GM10266 (cell line): ENCODE measurements at regions not wholly inside any gene's neighbourhood (a gene's known extent, or its start where the extent isn't known, plus 50 kb on each side); places are given as distances from the start of the nearest gene placed in this dataset.
"Not testable (repeated sequence)": the region's sequence is repeated elsewhere in the genome, so short reads cannot be mapped to it uniquely, and the experiment has no call there.

Experiments used
- DNase-seq: peaks from one replicate; pipeline ENCODE4 v3.0.0; 2012; ENCODE audit errors: extremely low spot score
- TF ChIP-seq, protein P1 (sequence below): IDR thresholded peaks from 2 replicates; pipeline ENCODE4 v1.5.1; 2012; ENCODE audit warnings: mild to moderate bottlenecking, low read depth; ENCODE audit not compliant: control insufficient read depth, insufficient read depth; ENCODE audit errors: missing control alignments

- TF ChIP-seq, protein P1, sequence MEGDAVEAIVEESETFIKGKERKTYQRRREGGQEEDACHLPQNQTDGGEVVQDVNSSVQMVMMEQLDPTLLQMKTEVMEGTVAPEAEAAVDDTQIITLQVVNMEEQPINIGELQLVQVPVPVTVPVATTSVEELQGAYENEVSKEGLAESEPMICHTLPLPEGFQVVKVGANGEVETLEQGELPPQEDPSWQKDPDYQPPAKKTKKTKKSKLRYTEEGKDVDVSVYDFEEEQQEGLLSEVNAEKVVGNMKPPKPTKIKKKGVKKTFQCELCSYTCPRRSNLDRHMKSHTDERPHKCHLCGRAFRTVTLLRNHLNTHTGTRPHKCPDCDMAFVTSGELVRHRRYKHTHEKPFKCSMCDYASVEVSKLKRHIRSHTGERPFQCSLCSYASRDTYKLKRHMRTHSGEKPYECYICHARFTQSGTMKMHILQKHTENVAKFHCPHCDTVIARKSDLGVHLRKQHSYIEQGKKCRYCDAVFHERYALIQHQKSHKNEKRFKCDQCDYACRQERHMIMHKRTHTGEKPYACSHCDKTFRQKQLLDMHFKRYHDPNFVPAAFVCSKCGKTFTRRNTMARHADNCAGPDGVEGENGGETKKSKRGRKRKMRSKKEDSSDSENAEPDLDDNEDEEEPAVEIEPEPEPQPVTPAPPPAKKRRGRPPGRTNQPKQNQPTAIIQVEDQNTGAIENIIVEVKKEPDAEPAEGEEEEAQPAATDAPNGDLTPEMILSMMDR: no peak
- no peak for DNase-seq
These were observed 184.3 kb downstream of the IGLL1 start for GRCh38 chr22:23395530-23396361.

GRCh38 chr22:23394525-23395326 is 185.4 kb downstream of the IGLL1 start:
- TF ChIP-seq, protein P1: no peak
- DNase-seq: no peak

DNA sequence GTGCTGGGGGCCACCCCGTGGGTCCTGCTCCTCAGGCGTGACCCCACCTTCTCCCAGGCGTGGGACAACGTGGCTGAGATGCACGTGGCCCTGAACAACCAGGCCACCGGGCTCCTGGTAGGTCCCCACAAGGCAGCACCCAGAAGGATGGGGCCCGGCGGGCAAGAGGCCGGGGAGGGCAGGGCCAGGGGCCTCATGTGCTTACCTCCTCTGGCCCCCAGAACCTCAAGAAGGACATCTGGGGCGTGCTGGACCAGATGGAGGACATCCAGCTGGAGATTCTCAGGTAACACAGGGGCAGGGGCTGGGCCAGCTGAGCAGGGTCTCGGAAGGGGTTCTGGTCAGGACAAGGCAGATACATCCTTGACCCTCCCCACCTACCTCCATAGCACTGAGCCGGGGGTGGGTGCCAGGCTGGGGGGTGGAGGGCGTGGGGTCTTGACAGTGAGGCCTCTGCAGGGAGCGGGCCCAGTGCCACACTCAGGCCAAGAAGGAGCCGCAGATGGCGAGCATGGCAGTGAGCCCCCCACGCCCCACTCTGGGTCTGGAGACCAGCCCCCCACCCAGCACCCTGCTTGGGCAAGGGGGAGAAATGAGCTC is 186.3 kb downstream of the IGLL1 start:
- no peak for DNase-seq
- TF ChIP-seq, protein P1: no peak

DNA sequence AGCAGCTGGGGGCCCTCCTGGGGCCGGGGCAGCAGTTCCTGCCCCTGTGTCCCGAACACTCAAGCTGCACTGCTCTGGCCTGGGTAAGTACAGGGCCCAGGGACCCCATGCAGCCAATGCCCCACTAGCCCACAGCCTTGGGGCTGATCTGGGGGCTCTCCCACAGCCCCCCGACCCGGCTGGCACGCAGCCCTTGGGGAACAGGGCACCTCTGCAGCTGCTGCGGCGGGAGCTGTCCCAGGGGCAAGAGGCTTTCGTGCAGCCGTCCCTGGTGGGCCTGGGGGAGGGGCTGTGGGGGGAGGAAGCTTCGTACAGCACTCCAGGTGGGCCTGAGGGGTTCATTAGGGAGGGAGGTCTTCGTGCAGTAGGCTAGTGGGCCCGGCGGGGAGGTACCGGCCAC is 186.9 kb downstream of the IGLL1 start:
- not testable (repeated sequence) for DNase-seq

DNA sequence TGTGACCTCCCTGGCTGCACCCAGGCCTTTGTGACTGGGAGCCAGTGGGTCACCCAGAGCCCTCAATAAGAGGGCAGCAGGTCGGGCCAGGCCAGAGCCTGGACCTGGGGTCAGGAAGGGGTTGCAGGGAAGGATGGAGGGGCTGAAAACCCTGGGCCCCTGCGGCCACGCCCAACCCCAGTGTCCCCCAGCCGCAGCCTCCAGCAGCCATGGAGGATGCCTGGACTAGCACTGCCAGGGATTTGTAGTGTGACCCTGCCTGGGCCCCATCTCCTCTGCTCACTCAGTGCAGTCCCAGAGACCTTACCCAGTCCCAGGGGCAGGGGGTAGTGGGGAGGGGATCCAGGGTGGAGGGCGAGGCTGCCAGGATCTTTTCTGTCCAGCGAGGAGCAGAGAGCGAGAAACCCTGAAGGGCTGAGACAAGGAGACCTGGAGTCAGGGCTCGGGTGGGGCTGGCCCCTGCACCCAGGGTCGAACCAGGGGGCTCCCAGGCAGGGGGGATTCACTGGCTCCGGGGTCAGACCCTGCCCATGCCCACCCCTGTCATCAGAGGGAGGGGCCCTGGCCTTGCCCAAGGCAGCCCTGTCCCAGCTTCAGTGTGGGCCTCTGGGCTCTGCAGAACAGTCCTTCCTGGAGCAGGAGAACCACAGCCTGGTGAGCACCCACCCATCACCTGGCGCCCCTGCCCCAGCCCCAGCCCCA is 187.5 kb downstream of the IGLL1 start:
- TF ChIP-seq, protein P1: no peak
- DNase-seq: no peak

DNA sequence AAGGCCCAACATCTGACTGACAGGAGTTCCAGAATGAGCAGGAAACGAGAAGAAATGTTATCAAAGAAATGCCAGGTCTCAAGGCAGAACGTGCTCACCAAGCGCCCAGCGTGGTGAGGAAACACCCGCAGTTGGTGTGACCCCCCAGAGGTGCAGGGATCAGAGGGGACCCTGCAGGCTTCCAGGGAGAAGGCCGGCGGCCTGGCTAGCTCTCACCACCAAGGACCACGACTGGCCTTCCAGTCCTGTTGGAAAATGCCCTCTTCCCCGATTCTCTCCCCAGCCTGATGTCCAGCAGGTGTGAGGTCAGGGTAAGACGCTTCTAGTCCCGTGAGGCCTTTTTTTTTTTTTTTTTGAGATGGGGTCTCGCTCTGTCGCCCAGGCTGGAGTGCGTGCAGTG is 189.1 kb downstream of the IGLL1 start:
- TF ChIP-seq, protein P1: no peak

More for the DNA sequence above, 189.1 kb downstream of the IGLL1 start:
- DNase-seq: no peak
